ENCODE measurements at regions not wholly inside any gene's neighbourhood (a gene's known extent, or its start where the extent isn't known, plus 50 kb on each side); places are given as distances from the start of the nearest gene placed in this dataset.
"Not testable (repeated sequence)": the region's sequence is repeated elsewhere in the genome, so short reads cannot be mapped to it uniquely, and the experiment has no call there.

GRCh38 chr2:58709687-58710354 lies 468.7 kb upstream of the FANCL start:
- intact Hi-C loops (cut with micrococcal nuclease), result no loop called here

DNA sequence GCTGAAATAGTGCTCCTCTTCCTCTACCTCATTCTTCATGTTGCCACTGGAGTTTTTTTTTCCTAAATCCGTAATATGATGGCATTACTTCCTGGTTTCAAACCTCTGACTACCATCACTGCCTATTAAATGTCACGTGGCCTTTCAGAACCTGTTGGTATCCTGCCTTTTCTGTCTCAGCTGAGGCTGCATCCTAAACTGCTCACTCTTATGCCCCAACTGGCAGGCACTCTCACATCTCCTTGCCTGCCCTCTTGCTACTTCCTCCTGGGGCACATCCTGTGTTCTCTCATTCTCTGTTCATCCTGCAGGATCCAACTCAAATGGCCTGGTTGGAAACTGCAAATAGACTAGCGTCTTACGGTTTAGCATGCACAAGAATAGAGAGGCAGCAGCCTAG lies 468.1 kb upstream of the FANCL start:
- intact Hi-C loops (cut with micrococcal nuclease), result no loop called here

DNA sequence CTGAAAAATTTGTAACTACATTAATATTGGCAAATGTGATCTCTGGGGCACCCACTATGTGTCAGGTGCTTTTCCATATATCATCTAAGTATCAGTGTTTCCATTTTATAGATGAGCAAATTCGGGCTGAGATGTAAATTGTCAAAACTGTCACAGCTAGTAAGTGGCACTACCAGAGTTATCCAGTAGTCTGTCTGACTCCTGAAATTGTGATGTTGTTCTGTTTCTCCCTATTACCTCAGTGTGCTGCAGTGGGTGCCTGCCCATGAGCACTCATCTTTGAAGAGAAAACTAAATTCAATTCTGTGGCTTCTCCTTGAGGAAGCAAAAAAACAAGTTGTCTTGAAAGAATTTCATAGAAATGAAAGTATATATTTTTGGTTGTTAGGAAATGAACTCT lies 467.4 kb upstream of the FANCL start:
- intact Hi-C loops (cut with micrococcal nuclease), result no loop called here

DNA sequence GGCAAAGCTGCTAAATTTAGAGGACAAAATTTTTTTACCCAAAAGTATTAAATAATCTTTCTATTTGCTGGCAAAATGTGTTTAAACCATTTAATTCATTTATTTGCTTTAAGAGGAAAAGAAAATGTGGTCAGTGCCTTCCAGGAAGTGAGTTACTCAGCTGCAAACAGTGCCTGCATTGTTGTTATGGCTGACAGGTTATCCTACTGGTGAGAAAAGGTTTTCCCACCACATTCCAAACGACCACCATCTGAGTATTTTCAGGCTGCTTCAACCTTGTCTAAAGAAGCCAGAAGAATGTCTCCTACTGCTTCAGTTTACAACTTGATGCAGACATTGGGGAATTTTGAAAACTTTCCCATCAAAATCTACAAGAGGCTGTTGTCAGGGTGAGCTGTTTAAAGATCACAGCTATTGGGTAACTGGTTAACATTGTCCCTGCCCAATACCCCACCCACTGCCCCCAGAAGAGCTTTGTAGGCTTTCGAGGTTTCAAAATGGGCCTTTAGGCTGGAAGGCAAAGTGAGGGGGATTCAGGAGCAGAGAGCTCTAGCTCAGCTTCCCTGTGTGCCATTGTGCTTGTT lies 461.3 kb upstream of the FANCL start:
- intact Hi-C loops (cut with micrococcal nuclease), result no loop called here

DNA sequence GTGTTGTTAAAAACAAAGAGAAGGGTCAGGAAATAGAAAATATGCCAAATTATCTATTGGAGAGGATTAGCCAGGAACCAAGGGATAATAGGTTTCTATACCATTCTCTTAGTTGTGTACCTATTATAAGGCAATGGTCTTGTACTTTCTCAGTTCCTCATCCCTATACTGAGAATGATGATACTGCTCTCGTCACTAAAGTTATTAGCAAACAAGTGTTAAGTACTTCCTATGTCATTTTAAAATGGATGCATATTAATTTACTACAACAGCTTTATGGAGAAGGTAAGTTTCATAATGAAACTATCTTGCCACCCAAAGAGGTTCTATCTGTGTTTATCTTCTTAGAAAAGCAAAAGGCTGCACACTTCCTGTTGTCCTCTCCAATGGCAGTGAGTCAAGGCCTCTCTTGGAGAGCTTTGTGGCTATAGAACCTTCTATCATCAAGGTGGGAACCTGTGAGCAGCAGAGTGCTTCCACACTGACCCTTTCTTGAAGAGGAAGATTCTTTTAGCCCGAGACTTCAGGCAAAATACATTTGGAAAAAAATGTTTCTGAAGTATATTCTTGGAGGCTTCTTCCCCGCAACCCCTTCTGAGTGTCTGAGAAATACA lies 460.7 kb upstream of the FANCL start:
- intact Hi-C loops (cut with micrococcal nuclease), result no loop called here

DNA sequence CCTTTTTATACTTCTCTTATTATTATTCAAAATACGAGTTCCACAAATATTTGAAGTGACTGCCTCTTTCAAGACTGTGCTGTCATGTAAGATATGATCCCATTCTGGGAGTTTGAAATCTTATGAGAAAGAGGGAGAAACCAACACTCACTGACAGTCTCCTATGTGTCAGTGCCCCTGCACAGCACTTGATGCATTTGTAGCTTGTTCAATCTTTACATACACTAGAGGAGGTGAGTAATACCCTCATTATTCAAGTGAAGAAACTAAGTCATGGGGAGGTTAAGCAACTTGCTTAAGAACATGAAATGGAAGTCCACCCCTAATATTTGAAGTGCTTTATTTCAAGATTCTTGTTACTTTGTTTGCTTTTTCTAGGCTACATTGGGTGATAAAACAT lies 459.5 kb upstream of the FANCL start:
- intact Hi-C loops (cut with micrococcal nuclease), result no loop called here

DNA sequence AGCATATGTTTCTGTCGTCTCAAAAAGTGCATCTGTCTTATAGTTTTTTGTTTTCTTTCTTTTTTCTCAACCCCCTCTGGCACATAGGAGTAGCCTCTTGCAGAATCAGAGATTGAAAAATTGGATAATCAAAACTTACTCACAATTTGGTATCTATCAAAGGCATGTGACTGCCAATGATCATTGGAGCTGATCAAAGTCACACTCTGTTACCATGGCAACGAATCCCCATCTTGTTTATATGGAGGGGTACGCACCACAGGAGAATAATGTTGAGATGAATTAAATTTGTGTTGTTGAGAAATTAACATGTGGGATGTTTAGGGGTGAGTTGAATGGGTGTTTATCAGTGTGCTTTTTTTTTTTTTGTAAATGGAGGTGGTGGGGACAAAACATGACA lies 458.3 kb upstream of the FANCL start:
- intact Hi-C loops (cut with micrococcal nuclease), result no loop called here

DNA sequence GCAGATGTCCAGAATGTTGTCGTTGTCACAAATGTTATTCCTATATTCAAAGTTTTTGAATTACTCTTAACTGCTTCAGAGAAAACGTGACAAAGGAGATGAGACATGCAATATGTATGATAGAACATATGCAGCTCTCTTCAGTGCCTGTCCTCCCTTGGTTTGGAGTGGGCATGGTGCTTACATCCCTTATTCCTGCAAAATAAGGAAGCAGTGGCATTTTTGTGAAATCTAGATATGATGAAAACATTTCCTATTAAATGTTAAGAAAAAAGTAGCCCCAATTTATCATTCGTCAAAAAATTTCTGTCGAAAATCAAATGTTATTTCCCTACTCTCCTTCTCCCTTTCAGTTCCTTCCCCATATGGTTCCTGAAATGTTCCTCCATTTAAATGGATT lies 457.5 kb upstream of the FANCL start:
- intact Hi-C loops (cut with micrococcal nuclease), result no loop called here

- intact Hi-C loops (cut with micrococcal nuclease), result not testable (repeated sequence)
Measured at GRCh38 chr2:58694114-58694513, 453.0 kb upstream of the FANCL start.

GRCh38 chr2:58691041-58691440 lies 449.9 kb upstream of the FANCL start:
- intact Hi-C loops (cut with micrococcal nuclease), result not testable (repeated sequence)

DNA sequence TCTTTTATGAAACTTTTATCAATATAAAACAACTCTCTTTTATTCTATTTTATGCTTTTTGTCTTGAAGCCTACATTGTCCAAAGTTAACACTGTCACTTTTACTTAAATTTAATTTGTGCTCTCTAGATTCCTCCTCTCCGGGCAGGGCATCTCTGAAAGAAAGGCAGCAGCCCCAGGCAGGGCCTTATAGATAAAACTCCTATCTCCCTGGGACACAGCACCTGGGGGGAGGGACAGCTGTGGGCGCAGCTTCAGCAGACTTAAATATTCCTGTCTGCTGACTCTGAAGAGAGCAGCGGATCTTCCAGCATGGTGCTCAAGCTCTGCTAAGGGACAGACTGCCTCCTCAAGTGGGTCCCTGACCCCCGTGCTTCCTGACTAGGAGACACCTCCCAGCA lies 447.7 kb upstream of the FANCL start:
- intact Hi-C loops (cut with micrococcal nuclease), result no loop called here

- intact Hi-C loops (cut with micrococcal nuclease), result no loop called here
Measured at GRCh38 chr2:58686776-58687175, 445.7 kb upstream of the FANCL start.

DNA sequence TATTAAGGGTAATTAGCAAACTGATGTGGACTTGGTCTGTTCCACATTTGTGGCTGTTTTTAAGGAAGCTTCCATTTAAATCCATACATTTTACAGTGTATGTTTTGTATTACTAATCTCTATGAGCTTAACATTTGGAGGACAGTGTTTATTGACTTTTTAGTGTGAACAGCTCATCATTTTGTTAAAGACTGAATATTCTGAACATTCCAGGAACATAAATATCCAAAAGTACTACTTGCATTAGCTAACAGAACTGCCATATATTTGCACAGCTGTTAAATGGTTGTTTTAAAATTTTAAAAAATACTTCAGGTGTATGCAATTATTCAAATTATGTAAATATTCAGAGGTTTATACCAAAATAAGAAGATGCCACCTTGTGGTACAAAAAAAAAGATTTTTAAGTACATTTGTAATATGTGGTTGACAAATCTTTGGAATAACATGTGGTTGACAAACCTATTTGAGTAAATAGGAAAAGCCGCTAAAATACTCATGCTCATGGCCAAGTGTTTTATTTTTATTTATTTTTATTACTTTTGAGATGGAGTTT lies 439.7 kb upstream of the FANCL start:
- intact Hi-C loops (cut with micrococcal nuclease), result no loop called here

DNA sequence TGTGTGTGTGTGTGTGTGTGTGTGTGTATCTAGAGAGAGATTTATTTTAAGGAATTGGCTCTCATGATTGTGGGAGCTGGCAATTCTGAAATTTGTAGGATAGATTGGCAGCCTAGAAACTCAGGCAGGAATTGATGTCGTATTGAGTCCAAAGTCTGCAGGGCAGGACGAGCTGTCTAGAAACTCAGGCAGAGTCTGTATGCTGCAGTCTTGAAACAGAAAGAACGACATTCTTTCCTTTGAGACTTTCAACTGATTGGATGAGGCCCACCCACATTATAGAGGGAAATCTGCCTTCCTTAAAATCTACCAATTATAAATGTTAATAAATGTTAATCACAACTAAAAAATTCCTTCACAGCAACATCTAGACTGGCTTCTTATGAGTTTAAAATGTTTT lies 436.6 kb upstream of the FANCL start:
- intact Hi-C loops (cut with micrococcal nuclease), result no loop called here

GRCh38 chr2:58671675-58672074 lies 430.6 kb upstream of the FANCL start:
- intact Hi-C loops (cut with micrococcal nuclease), result no loop called here

- intact Hi-C loops (cut with micrococcal nuclease), result no loop called here
Measured at GRCh38 chr2:58669998-58670397, 428.9 kb upstream of the FANCL start.

GRCh38 chr2:58667137-58667774 lies 426.1 kb upstream of the FANCL start:
- intact Hi-C loops (cut with micrococcal nuclease), result no loop called here

GRCh38 chr2:58666323-58666970 lies 425.3 kb upstream of the FANCL start:
- intact Hi-C loops (cut with micrococcal nuclease), result no loop called here

DNA sequence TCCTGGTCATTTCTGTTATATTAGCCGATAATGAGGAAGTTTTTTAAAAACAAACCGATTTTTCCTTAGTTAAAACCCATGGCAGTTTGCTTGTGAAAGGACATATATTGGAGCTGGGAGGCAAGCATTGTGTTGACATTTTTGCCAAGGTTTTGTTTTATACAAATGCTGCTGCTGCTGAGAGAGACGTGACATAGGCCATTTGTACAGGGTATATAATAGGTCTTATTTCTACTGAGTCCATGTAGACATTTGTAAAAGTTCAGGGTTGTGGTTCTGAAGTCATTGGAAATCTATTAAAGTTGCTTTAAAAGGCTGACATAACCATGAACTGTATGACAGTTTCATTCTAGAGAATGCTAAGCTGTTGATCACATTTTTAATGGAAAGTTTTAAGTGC lies 424.0 kb upstream of the FANCL start:
- intact Hi-C loops (cut with micrococcal nuclease), result no loop called here

- intact Hi-C loops (cut with micrococcal nuclease), result no loop called here
Measured at GRCh38 chr2:58664523-58665151, 423.5 kb upstream of the FANCL start.

DNA sequence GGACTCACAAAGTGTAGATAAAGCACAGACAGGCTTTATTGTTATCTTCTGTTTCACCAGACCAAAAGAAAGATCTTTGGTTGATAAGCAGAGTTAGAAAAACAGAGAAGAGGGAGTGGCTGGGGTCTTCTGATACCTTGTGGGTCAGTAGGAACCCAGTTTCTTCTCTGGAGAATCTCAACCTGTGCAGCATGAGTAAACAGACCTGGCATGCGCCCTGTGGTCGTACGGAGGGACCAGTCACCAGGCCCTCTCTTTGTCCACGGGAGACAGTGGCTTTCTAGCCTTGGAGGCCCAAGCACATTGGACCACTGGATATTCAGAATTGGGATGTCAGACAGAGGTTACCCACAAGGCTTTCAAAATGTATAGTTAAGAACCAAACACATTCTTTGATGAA lies 418.9 kb upstream of the FANCL start:
- intact Hi-C loops (cut with micrococcal nuclease), result no loop called here
